ENCODE measurements at regions not wholly inside any gene's neighbourhood (a gene's known extent, or its start where the extent isn't known, plus 50 kb on each side); places are given as distances from the start of the nearest gene placed in this dataset.

GRCh38 chr4:3688018-3688998 is 77.9 kb upstream of the ADRA2C start:
- Mint-ChIP-seq H3K9me3 (ENCODE audit: unreplicated experiment) (no peaks in the 10 kb centered on the region), H3K4me1 (ENCODE audit: unreplicated experiment) (no peaks in the 10 kb centered on the region), H3K27me3 (ENCODE audit: unreplicated experiment) (peaks cover 8% of the 10 kb centered on the region), H3K4me3 (ENCODE audit: unreplicated experiment) (no peak overlapping the region), H3K36me3 (ENCODE audit: low read depth, unreplicated experiment) (no peaks in the 10 kb centered on the region), H3K27ac (ENCODE audit: unreplicated experiment) (no peak overlapping the region)
- TF ChIP-seq CTCF (IDR thresholded peaks at IDR 0.05; ENCODE audit: unreplicated experiment): no peak
- DNase-seq (ENCODE audit: low spot score): no peak

GRCh38 chr4:3687538-3687937 is 78.6 kb upstream of the ADRA2C start:
- Mint-ChIP-seq H3K9me3 (ENCODE audit: unreplicated experiment) (no peaks in the 10 kb centered on the region), H3K27me3 (ENCODE audit: unreplicated experiment) (peaks cover 8% of the 10 kb centered on the region)
- TF ChIP-seq CTCF (IDR thresholded peaks at IDR 0.05; ENCODE audit: unreplicated experiment): no peak

DNA sequence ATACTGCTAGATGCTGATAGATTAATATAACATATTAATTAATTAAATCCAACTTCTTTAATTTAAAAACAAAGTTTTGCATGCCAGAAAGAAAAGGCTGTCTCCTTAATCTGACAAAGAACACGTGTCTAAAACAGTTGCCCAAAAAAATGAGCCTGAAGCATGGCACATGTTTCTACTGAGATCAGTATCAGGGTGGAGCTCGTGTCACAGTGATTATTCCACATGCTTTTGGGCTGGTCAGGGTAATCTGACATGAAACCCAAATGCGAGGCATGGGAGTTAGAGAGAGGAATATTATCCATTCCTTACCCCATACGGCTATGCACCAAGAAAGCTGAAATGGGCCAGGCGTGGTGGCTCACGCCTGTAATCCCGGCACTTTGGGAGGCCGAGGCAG is 79.4 kb upstream of the ADRA2C start:
- no peaks in the 10 kb centered on the region for H3K4me1 Mint-ChIP-seq (ENCODE audit: unreplicated experiment)
- peaks cover 6% of the 10 kb centered on the region for H3K27me3 Mint-ChIP-seq (ENCODE audit: unreplicated experiment)
- H3K9me3 Mint-ChIP-seq (ENCODE audit: unreplicated experiment): no peaks in the 10 kb centered on the region
- no peak overlapping the region for H3K27ac Mint-ChIP-seq (ENCODE audit: unreplicated experiment)
- no peaks in the 10 kb centered on the region for H3K36me3 Mint-ChIP-seq (ENCODE audit: low read depth, unreplicated experiment)
- H3K4me3 Mint-ChIP-seq (ENCODE audit: unreplicated experiment): no peak overlapping the region
- no peak for TF ChIP-seq CTCF (IDR thresholded peaks at IDR 0.05; ENCODE audit: unreplicated experiment)
- no peak for DNase-seq (ENCODE audit: low spot score)

More at GRCh38 chr4:3687538-3687937, 78.6 kb upstream of the ADRA2C start:
- Mint-ChIP-seq H3K27ac (ENCODE audit: unreplicated experiment) (no peak overlapping the region), H3K4me1 (ENCODE audit: unreplicated experiment) (no peaks in the 10 kb centered on the region), H3K4me3 (ENCODE audit: unreplicated experiment) (no peak overlapping the region), H3K36me3 (ENCODE audit: low read depth, unreplicated experiment) (no peaks in the 10 kb centered on the region)
- no peak for DNase-seq (ENCODE audit: low spot score)

- TF ChIP-seq CTCF (IDR thresholded peaks at IDR 0.05; ENCODE audit: unreplicated experiment): no peak
- no peak for DNase-seq (ENCODE audit: low spot score)
- Mint-ChIP-seq H3K36me3 (ENCODE audit: low read depth, unreplicated experiment) (no peaks in the 10 kb centered on the region), H3K9me3 (ENCODE audit: unreplicated experiment) (no peaks in the 10 kb centered on the region), H3K4me3 (ENCODE audit: unreplicated experiment) (no peak overlapping the region), H3K4me1 (ENCODE audit: unreplicated experiment) (no peaks in the 10 kb centered on the region), H3K27me3 (ENCODE audit: unreplicated experiment) (peaks cover 3% of the 10 kb centered on the region), H3K27ac (ENCODE audit: unreplicated experiment) (no peak overlapping the region)
Observed at GRCh38 chr4:3685081-3685645, 81.0 kb upstream of the ADRA2C start.

- no peaks in the 10 kb centered on the region for H3K36me3 Mint-ChIP-seq (ENCODE audit: low read depth, unreplicated experiment)
- H3K4me1 Mint-ChIP-seq (ENCODE audit: unreplicated experiment): no peaks in the 10 kb centered on the region
- H3K9me3 Mint-ChIP-seq (ENCODE audit: unreplicated experiment): no peaks in the 10 kb centered on the region
- no peak overlapping the region for H3K4me3 Mint-ChIP-seq (ENCODE audit: unreplicated experiment)
- no peak for TF ChIP-seq CTCF (IDR thresholded peaks at IDR 0.05; ENCODE audit: unreplicated experiment)
- H3K27ac Mint-ChIP-seq (ENCODE audit: unreplicated experiment): no peak overlapping the region
- peaks cover 3% of the 10 kb centered on the region for H3K27me3 Mint-ChIP-seq (ENCODE audit: unreplicated experiment)
- DNase-seq (ENCODE audit: low spot score): no peak
Observed at GRCh38 chr4:3684546-3684945, 81.6 kb upstream of the ADRA2C start.

All from endothelial cell (in vitro differentiated cells).